ENCODE measurements at regions not wholly inside any gene's neighbourhood (a gene's known extent, or its start where the extent isn't known, plus 50 kb on each side); places are given as distances from the start of the nearest gene placed in this dataset.
"Not testable (repeated sequence)": the region's sequence is repeated elsewhere in the genome, so short reads cannot be mapped to it uniquely, and the experiment has no call there.

DNA sequence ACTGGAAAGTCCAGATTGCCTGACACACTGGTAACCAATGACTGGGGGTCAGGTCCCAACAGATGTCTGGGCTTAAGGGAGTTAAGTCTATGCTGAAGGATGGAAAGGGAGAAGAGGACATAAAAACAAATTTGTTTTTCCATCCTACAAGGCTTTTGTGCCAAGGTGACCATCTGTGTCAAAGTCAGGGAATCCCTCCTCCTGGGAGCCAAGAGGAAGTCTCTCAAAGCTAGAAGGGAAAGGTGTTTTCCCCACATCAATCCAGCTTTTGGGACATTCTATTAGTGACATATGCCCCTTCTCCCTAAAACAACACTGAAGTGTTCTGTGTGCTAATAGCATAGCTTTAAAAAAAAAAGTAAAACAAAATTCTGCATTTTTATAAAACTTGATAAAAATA, 173.9 kb downstream of the ZNF621 start:
- TF ChIP-seq, protein P1, sequence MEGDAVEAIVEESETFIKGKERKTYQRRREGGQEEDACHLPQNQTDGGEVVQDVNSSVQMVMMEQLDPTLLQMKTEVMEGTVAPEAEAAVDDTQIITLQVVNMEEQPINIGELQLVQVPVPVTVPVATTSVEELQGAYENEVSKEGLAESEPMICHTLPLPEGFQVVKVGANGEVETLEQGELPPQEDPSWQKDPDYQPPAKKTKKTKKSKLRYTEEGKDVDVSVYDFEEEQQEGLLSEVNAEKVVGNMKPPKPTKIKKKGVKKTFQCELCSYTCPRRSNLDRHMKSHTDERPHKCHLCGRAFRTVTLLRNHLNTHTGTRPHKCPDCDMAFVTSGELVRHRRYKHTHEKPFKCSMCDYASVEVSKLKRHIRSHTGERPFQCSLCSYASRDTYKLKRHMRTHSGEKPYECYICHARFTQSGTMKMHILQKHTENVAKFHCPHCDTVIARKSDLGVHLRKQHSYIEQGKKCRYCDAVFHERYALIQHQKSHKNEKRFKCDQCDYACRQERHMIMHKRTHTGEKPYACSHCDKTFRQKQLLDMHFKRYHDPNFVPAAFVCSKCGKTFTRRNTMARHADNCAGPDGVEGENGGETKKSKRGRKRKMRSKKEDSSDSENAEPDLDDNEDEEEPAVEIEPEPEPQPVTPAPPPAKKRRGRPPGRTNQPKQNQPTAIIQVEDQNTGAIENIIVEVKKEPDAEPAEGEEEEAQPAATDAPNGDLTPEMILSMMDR (IDR thresholded peaks at IDR 0.05): not testable (repeated sequence)
- not testable (repeated sequence) for TF ChIP-seq POLR2A (IDR thresholded peaks at IDR 0.05)

Measured in testis (tissue), 2 donors.